ENCODE measurements at regions not wholly inside any gene's neighbourhood (a gene's known extent, or its start where the extent isn't known, plus 50 kb on each side); places are given as distances from the start of the nearest gene placed in this dataset.
"Not testable (repeated sequence)": the region's sequence is repeated elsewhere in the genome, so short reads cannot be mapped to it uniquely, and the experiment has no call there.

GRCh38 chr15:92827991-92828390 is 72.1 kb upstream of the CHD2 start:
- not testable (repeated sequence) for TF ChIP-seq CTCF (IDR thresholded peaks at IDR 0.05; ENCODE audit: insufficient read depth, low read length, poor library complexity, severe bottlenecking); EZH2phosphoT487 (conservative IDR thresholded peaks at IDR 0.05; ENCODE audit: low read length)

Data from SU-DHL-6 (cell line).